ENCODE measurements at regions not wholly inside any gene's neighbourhood (a gene's known extent, or its start where the extent isn't known, plus 50 kb on each side); places are given as distances from the start of the nearest gene placed in this dataset.

- no peak for TF ChIP-seq SP1 (IDR thresholded peaks at IDR 0.05)
- TF ChIP-seq, protein P1, sequence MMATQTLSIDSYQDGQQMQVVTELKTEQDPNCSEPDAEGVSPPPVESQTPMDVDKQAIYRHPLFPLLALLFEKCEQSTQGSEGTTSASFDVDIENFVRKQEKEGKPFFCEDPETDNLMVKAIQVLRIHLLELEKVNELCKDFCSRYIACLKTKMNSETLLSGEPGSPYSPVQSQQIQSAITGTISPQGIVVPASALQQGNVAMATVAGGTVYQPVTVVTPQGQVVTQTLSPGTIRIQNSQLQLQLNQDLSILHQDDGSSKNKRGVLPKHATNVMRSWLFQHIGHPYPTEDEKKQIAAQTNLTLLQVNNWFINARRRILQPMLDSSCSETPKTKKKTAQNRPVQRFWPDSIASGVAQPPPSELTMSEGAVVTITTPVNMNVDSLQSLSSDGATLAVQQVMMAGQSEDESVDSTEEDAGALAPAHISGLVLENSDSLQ (IDR thresholded peaks at IDR 0.05) = no peak
- TF ChIP-seq SUZ12 (IDR thresholded peaks at IDR 0.05) = no peak
- TF ChIP-seq L3MBTL2 (conservative IDR thresholded peaks at IDR 0.05) = no peak
- TF ChIP-seq CTBP1 (IDR thresholded peaks at IDR 0.05; ENCODE audit: borderline replicate concordance) = no peak
- no peak for TF ChIP-seq ZNF384 (IDR thresholded peaks at IDR 0.05)
- TF ChIP-seq NFRKB (IDR thresholded peaks at IDR 0.05) = no peak
- no peak for TF ChIP-seq FOXA1 (IDR thresholded peaks at IDR 0.05)
- no peak for TF ChIP-seq TARDBP (IDR thresholded peaks at IDR 0.05)
- no peak for TF ChIP-seq FOXM1 (IDR thresholded peaks at IDR 0.05; ENCODE audit: borderline replicate concordance)
- no peak for TF ChIP-seq ELF4 (IDR thresholded peaks at IDR 0.05)
- TF ChIP-seq FOXK2 (IDR thresholded peaks at IDR 0.05) = no peak
- TF ChIP-seq ARNT (IDR thresholded peaks at IDR 0.05) = no peak
- TF ChIP-seq HDGF (IDR thresholded peaks at IDR 0.05; ENCODE audit: borderline replicate concordance) = no peak
These were observed 84.1 kb downstream of the TSN start for GRCh38 chr2:121839584-121839983.

Data from HEK293T (cell line).